Ovary (tissue), 3 donors: ENCODE measurements at regions not wholly inside any gene's neighbourhood (a gene's known extent, or its start where the extent isn't known, plus 50 kb on each side); places are given as distances from the start of the nearest gene placed in this dataset.

Source experiments
- EP300 ChIP-seq: sonication (generic); formaldehyde crosslinking; IDR thresholded peaks from one replicate; pipeline ENCODE4 v1.6.1; 2017; ENCODE audit warnings: antibody characterized with exemption
- POLR2A ChIP-seq: fragments of 450-650 bp; IDR thresholded peaks from one replicate; pipeline ENCODE4 v1.6.1; 2017; ENCODE audit warnings: antibody characterized with exemption, mild to moderate bottlenecking, moderate library complexity
- TF ChIP-seq, protein P1 (sequence below), 3 donors: fragments of 450-650 bp in 2 of 3; fragments of 200-600 bp in 1 of 3; IDR thresholded peaks; one replicate each; pipeline versions ENCODE4 v1.5.1 to v1.8.0; 2016 to 2022; ENCODE audit warnings: antibody characterized with exemption in 3 of 3, mild to moderate bottlenecking in 1 of 3
- donor health status: DM: no; HTN: no; CAD: no.

GRCh38 chr2:8253781-8254180 lies 428.1 kb upstream of the ID2 start:
- TF ChIP-seq, protein P1, sequence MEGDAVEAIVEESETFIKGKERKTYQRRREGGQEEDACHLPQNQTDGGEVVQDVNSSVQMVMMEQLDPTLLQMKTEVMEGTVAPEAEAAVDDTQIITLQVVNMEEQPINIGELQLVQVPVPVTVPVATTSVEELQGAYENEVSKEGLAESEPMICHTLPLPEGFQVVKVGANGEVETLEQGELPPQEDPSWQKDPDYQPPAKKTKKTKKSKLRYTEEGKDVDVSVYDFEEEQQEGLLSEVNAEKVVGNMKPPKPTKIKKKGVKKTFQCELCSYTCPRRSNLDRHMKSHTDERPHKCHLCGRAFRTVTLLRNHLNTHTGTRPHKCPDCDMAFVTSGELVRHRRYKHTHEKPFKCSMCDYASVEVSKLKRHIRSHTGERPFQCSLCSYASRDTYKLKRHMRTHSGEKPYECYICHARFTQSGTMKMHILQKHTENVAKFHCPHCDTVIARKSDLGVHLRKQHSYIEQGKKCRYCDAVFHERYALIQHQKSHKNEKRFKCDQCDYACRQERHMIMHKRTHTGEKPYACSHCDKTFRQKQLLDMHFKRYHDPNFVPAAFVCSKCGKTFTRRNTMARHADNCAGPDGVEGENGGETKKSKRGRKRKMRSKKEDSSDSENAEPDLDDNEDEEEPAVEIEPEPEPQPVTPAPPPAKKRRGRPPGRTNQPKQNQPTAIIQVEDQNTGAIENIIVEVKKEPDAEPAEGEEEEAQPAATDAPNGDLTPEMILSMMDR (IDR thresholded peaks at IDR 0.05): no peak
- TF ChIP-seq POLR2A: no peak
- no peak for TF ChIP-seq EP300
